Loucy (cell line): ENCODE measurements at regions not wholly inside any gene's neighbourhood (a gene's known extent, or its start where the extent isn't known, plus 50 kb on each side); places are given as distances from the start of the nearest gene placed in this dataset.
A peak's percentile ranks its signal among the peaks of the same experiment; 100 is the strongest.

Source experiments
- H2AFZ ChIP-seq: fragments of 200-600 bp; sonication (generic); 2 replicates; pipeline ENCODE4 v1.6.0; 2016; ENCODE audit warnings: antibody characterized with exemption, mild to moderate bottlenecking, low read length, moderate library complexity
- H3F3A ChIP-seq: fragments of 200-600 bp; 2 replicates; pipeline ENCODE4 v1.6.0; 2016; ENCODE audit warnings: antibody characterized with exemption, low read depth, mild to moderate bottlenecking
- H3K27me3 ChIP-seq: fragments of 200-600 bp; sonication (generic); 2 replicates; pipeline ENCODE4 v1.6.1; 2014; ENCODE audit warnings: low read length, mild to moderate bottlenecking; ENCODE audit not compliant: insufficient read depth, poor library complexity, severe bottlenecking
- H3K36me3 ChIP-seq: fragments of 200-600 bp; sonication (generic); 2 replicates; pipeline ENCODE4 v1.6.1; 2016; ENCODE audit warnings: low read length; ENCODE audit not compliant: insufficient read depth
- H3K4me1 ChIP-seq: fragments of 200-600 bp; sonication (generic); 2 replicates; pipeline ENCODE4 v1.5.1; 2014; ENCODE audit warnings: low read length, mild to moderate bottlenecking; ENCODE audit not compliant: insufficient read depth, poor library complexity, severe bottlenecking
- H3K4me2 ChIP-seq: fragments of 200-600 bp; sonication (generic); 2 replicates; pipeline ENCODE4 v1.6.0; 2014; ENCODE audit warnings: antibody characterized with exemption, low read length, low read depth, mild to moderate bottlenecking; ENCODE audit not compliant: poor library complexity, severe bottlenecking
- H3K4me3 ChIP-seq: fragments of 200-600 bp; sonication (generic); 2 replicates; pipeline ENCODE4 v1.5.1; 2014; ENCODE audit warnings: low read length, mild to moderate bottlenecking, mixed read lengths; ENCODE audit not compliant: poor library complexity, severe bottlenecking
- H3K79me2 ChIP-seq: fragments of 200-600 bp; sonication (generic); 2 replicates; pipeline ENCODE4 v1.6.1; 2014; ENCODE audit warnings: low read length; ENCODE audit not compliant: insufficient read depth
- H3K9ac ChIP-seq: fragments of 200-600 bp; sonication (generic); 2 replicates; pipeline ENCODE4 v1.6.0; 2014; ENCODE audit warnings: mild to moderate bottlenecking, low read depth, low read length, moderate library complexity; ENCODE audit not compliant: poor library complexity, severe bottlenecking
- H3K9me2 ChIP-seq: fragments of 200-600 bp; sonication (generic); replicated peaks from 2 replicates; pipeline ENCODE4 v1.6.1; 2016; ENCODE audit warnings: low read depth, low read length, mixed read lengths
- H3K9me3 ChIP-seq: fragments of 200-600 bp; sonication (generic); 2 replicates; pipeline ENCODE4 v1.6.1; 2014; ENCODE audit warnings: mild to moderate bottlenecking, antibody characterized with exemption, low read length, low read depth; ENCODE audit not compliant: insufficient read depth
- H4K20me1 ChIP-seq: fragments of 200-600 bp; sonication (generic); 2 replicates; pipeline ENCODE4 v1.6.0; 2014; ENCODE audit warnings: antibody characterized with exemption, low read length, mild to moderate bottlenecking; ENCODE audit not compliant: insufficient read depth, poor library complexity, severe bottlenecking
- CTCF ChIP-seq: fragments of 200-600 bp; sonication (generic); conservative IDR thresholded peaks from 2 replicates; pipeline ENCODE4 v1.5.1; 2014; ENCODE audit warnings: mild to moderate bottlenecking, antibody characterized with exemption, low read length
- EZH2phosphoT487 ChIP-seq: fragments of 200-600 bp; IDR thresholded peaks from 2 replicates; pipeline ENCODE4 v1.6.1; 2018; ENCODE audit warnings: antibody characterized with exemption, mild to moderate bottlenecking, moderate library complexity, borderline replicate concordance

GRCh38 chr13:79915114-79915811, 425.7 kb downstream of the SPRY2 start:
- H3K36me3 ChIP-seq: no peaks in the 10 kb centered on the region
- H3K79me2 ChIP-seq: no peaks in the 10 kb centered on the region
- H3K27me3 ChIP-seq: no peaks in the 10 kb centered on the region
- H4K20me1 ChIP-seq: no peaks in the 10 kb centered on the region
- TF ChIP-seq EZH2phosphoT487 (no peak), CTCF (no peak)
- no peak overlapping the region for H3K9ac ChIP-seq
- peaks cover 15% of the 10 kb centered on the region for H3K4me1 ChIP-seq
- H3K4me3 ChIP-seq: no peak overlapping the region
- H3K9me3 ChIP-seq: no peaks in the 10 kb centered on the region
- no peaks in the 10 kb centered on the region for H3K9me2 ChIP-seq
- no peak overlapping the region for H3K4me2 ChIP-seq
- no peaks in the 10 kb centered on the region for H3F3A ChIP-seq
- H2AFZ ChIP-seq: 0 out of 2 replicates have a peak overlapping the region, but pooled peaks have one; percentile 12

GRCh38 chr13:79913141-79913827, 427.6 kb downstream of the SPRY2 start:
- Histone ChIP-seq H3K9me3 (no peaks in the 10 kb centered on the region), H3K27me3 (no peaks in the 10 kb centered on the region), H3K36me3 (no peaks in the 10 kb centered on the region), H2AFZ (no peak overlapping the region), H3K4me3 (no peak overlapping the region), H4K20me1 (no peaks in the 10 kb centered on the region), H3K9me2 (no peaks in the 10 kb centered on the region), H3F3A (no peaks in the 10 kb centered on the region), H3K9ac (no peak overlapping the region), H3K79me2 (no peaks in the 10 kb centered on the region), H3K4me1 (peaks cover 11% of the 10 kb centered on the region), H3K4me2 (no peak overlapping the region)
- no peak for TF ChIP-seq EZH2phosphoT487
- no peak for TF ChIP-seq CTCF

GRCh38 chr13:79912403-79912802, 428.5 kb downstream of the SPRY2 start:
- Histone ChIP-seq H3K4me3 (no peak overlapping the region), H3K9me2 (no peaks in the 10 kb centered on the region), H3F3A (no peaks in the 10 kb centered on the region), H4K20me1 (no peaks in the 10 kb centered on the region), H3K27me3 (no peaks in the 10 kb centered on the region), H2AFZ (no peak overlapping the region), H3K79me2 (no peaks in the 10 kb centered on the region), H3K9me3 (no peaks in the 10 kb centered on the region), H3K4me1 (peaks cover 11% of the 10 kb centered on the region), H3K9ac (no peak overlapping the region), H3K36me3 (no peaks in the 10 kb centered on the region), H3K4me2 (no peak overlapping the region)
- no peak for TF ChIP-seq EZH2phosphoT487
- no peak for TF ChIP-seq CTCF
